Pancreas (tissue), 10 donors: ENCODE measurements at regions not wholly inside any gene's neighbourhood (a gene's known extent, or its start where the extent isn't known, plus 50 kb on each side); places are given as distances from the start of the nearest gene placed in this dataset.
A peak's percentile ranks its signal among the peaks of the same experiment; 100 is the strongest.
"Not testable (repeated sequence)": the region's sequence is repeated elsewhere in the genome, so short reads cannot be mapped to it uniquely, and the experiment has no call there.

ENCODE experiments used
- ATAC-seq, 4 donors: fragments of 200-7000 bp; cut with Tn5 transposase; one replicate each; pipeline versions ENCODE4 v1.8.0 to v1.9.1; 2020; ENCODE audit warnings: mild to moderate bottlenecking in 4 of 4, moderate library complexity in 4 of 4
- DNase-seq, 6 donors: peaks; one replicate each; pipeline ENCODE4 v3.0.0-alpha.2; 2020
- FAIRE-seq: peaks from 2 replicates; lab custom pipeline; 2012; peaks lifted over from hg19 to GRCh38; lab: Jason Lieb, UNC
- H3K27ac ChIP-seq, 4 donors: fragments of 200-600 bp; sonication (generic); 1 replicate in 3 of 4; 2 replicates in 1 of 4; pipeline versions ENCODE4 v1.5.0 to v1.8.0; 2020
- H3K27me3 ChIP-seq, 4 donors: fragments of 200-600 bp; one replicate each; pipeline ENCODE4 v1.8.0; 2021
- H3K36me3 ChIP-seq, 3 donors: fragments of 200-600 bp; sonication (generic) in 1 of 3; one replicate each; pipeline versions ENCODE4 v1.5.0 to v1.8.0; 2020 to 2021
- H3K4me1 ChIP-seq, 3 donors: fragments of 200-600 bp; one replicate each; pipeline ENCODE4 v1.8.0; 2021
- H3K4me3 ChIP-seq, 4 donors: fragments of 200-600 bp; sonication (generic) in 2 of 4; one replicate each; pipeline versions ENCODE4 v1.5.0 to v1.8.0; 2020 to 2021
- H3K9me3 ChIP-seq, 4 donors: fragments of 200-600 bp; one replicate each; pipeline ENCODE4 v1.8.0; 2021
- CTCF ChIP-seq, 4 donors: fragments of 200-600 bp; sonication (generic) in 3 of 4; IDR thresholded peaks; one replicate each; pipeline versions ENCODE4 v1.5.0 to v1.8.0; 2021; ENCODE audit warnings: antibody characterized with exemption in 4 of 4
- WGBS, 2 donors: extraction: QIAGEN DNeasy Blood & Tissue Kit; methylation state at CpG; one replicate each; pipeline ENCODE4 v1.1.7; 2013; 5-methylcytosine and 5-hydroxymethylcytosine counted together
- intact Hi-C, 3 donors: fragments of 100-400 bp; cut with DNase I; formaldehyde crosslinking; loops; one replicate each; pipeline versions ENCODE4 v1.11.1 to v1.14.2; 2022
- donor health status: healthy with polysubstance abuse.
- donor health status: DM: no; HTN: no; CAD: no; lungs with moderate emphysema.
- donor health status: DM: no; HTN: no; CAD: no.
- donor health status: control.
- donor health status: control.
- donor health status: Bipolar disorder and iron deficiency.
- donor health status: DM: yes; HTN: yes; CAD: no.
- donor health status: DM: no; HTN: no; CAD: no.
- donor health status: DM: no; HTN: no; CAD: no.
- donor health status: DM: yes; HTN: yes; CAD: no.

GRCh38 chr11:71158936-71159335 is 93.4 kb downstream of the SHANK2 start:
- Histone ChIP-seq H3K27me3 (no peaks in the 10 kb centered on the region), H3K4me3 (no peak overlapping the region), H3K27ac (no peak overlapping the region), H3K36me3 (no peaks in the 10 kb centered on the region), H3K4me1 (no peaks in the 10 kb centered on the region), H3K9me3 (no peaks in the 10 kb centered on the region)
- FAIRE-seq (no peak), DNase-seq (peak in 1 of 6 donors; percentile 3), ATAC-seq (no peak)
- 91% methylated on average over 4 of the region's 4 CpGs for WGBS, 2 donors
- intact Hi-C loops = no loop called here
- TF ChIP-seq CTCF (IDR thresholded peaks at IDR 0.05) = no peak

DNA sequence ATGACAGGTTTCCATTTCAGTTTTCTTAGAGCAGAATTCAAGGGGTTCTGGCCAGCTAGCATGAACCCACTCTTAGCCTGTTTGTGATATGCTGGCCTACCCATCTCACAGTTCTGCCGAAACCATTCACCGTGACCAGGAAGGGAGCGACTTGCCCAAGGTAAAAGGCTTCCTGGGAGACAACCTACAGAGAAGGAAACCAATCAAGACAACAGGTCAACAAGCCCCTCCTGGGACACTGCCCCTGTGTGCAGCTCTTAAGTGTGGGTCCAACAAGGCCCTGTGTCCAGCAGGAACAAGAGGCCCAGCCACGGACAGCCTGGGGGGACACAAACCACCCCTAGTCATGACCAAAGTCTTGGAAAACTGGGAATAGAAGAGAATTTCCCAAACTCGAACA is 94.7 kb downstream of the SHANK2 start:
- H3K36me3 ChIP-seq, ATAC-seq, intact Hi-C loops, FAIRE-seq, H3K27ac ChIP-seq, H3K4me3 ChIP-seq, H3K9me3 ChIP-seq, H3K27me3 ChIP-seq, H3K4me1 ChIP-seq: not testable (repeated sequence)
- peak in 1 of 6 donors; percentile 2 for DNase-seq
- 78 to 97% methylated on average over 5 of the region's 5 CpGs for WGBS, 2 donors

DNA sequence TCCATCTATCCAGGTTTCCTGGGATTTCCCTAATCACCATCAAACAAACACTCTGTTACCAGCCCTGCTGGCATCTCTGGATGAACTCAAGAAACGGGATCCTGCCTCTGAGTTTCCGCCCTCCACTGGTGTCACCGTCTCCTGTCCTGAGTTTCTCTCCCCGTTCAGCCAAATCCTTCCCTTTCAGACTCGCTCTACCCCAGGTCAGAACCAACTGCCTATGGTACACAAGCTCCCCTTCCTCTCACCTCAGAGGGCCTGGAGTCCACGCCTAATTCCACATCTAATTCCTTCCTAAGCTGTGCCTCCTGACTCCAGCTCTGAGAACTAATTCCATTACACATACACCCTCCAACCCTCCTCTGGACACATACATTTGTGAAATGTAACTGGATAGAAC is 96.1 kb downstream of the SHANK2 start:
- H3K36me3 ChIP-seq = no peaks in the 10 kb centered on the region
- no peak for ATAC-seq
- no peak overlapping the region for H3K27ac ChIP-seq
- no peak for TF ChIP-seq CTCF (IDR thresholded peaks at IDR 0.05)
- DNase-seq = peak in 1 of 6 donors; percentile 2
- H3K4me1 ChIP-seq = peaks cover 0 to 6% (median 0%) of the 10 kb centered on the region in 3 donors
- WGBS, 2 donors = 87 to 95% methylated on average over 6 of the region's 6 CpGs
- H3K9me3 ChIP-seq = no peaks in the 10 kb centered on the region
- H3K27me3 ChIP-seq = no peaks in the 10 kb centered on the region
- FAIRE-seq = no peak
- no peak overlapping the region for H3K4me3 ChIP-seq
- intact Hi-C loops = no loop called here

GRCh38 chr11:71155846-71156245 is 96.5 kb downstream of the SHANK2 start:
- WGBS, 2 donors = 92 to 96% methylated on average over 8 of the region's 8 CpGs
- DNase-seq (peak in 1 of 6 donors; percentile 6), FAIRE-seq (no peak), ATAC-seq (no peak)
- Histone ChIP-seq H3K4me1 (peaks cover 0 to 6% (median 0%) of the 10 kb centered on the region in 3 donors), H3K4me3 (no peak overlapping the region), H3K9me3 (no peaks in the 10 kb centered on the region), H3K27ac (no peak overlapping the region), H3K27me3 (no peaks in the 10 kb centered on the region), H3K36me3 (no peaks in the 10 kb centered on the region)
- TF ChIP-seq CTCF (IDR thresholded peaks at IDR 0.05) = no peak
- intact Hi-C loops = no loop called here

- no peak for TF ChIP-seq CTCF (IDR thresholded peaks at IDR 0.05)
- no peak for FAIRE-seq
- DNase-seq = no peak
- H3K27ac ChIP-seq = peak overlapping the region in 2 of 4 donors; percentile 73 to 79
- no peaks in the 10 kb centered on the region for H3K36me3 ChIP-seq
- H3K4me1 ChIP-seq = peaks cover 0 to 6% (median 0%) of the 10 kb centered on the region in 3 donors
- no peak overlapping the region for H3K4me3 ChIP-seq
- intact Hi-C loops = no loop called here
- H3K27me3 ChIP-seq = no peaks in the 10 kb centered on the region
- no peaks in the 10 kb centered on the region for H3K9me3 ChIP-seq
- no peak for ATAC-seq
- WGBS, 2 donors = 74 to 78% methylated on average over 7 to 11 of the region's 11 CpGs
Measured at GRCh38 chr11:71154261-71154805, 98.0 kb downstream of the SHANK2 start.
